ENCODE measurements at regions not wholly inside any gene's neighbourhood (a gene's known extent, or its start where the extent isn't known, plus 50 kb on each side); places are given as distances from the start of the nearest gene placed in this dataset.

- ChIA-PET CTCF (ENCODE audit: low intra/inter-chr PET ratio, low total read pairs) (no interaction called here), POLR2A (no interaction called here)
- TF ChIP-seq NFKBIZ (CRISPR knock-in tag; IDR thresholded peaks at IDR 0.05) (no peak), ZC3H13 (CRISPR knock-in tag; IDR thresholded peaks at IDR 0.05) (no peak)
- TF ChIP-seq, protein P1, sequence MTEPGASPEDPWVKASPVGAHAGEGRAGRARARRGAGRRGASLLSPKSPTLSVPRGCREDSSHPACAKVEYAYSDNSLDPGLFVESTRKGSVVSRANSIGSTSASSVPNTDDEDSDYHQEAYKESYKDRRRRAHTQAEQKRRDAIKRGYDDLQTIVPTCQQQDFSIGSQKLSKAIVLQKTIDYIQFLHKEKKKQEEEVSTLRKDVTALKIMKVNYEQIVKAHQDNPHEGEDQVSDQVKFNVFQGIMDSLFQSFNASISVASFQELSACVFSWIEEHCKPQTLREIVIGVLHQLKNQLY (CRISPR knock-in tag; IDR thresholded peaks at IDR 0.05) = no peak
- Histone ChIP-seq H3K4me2 (ENCODE audit: low read depth, low read length) (no peak overlapping the region), H3K27ac (ENCODE audit: extremely low read length, insufficient read depth, low read length) (no peak overlapping the region), H3K79me2 (ENCODE audit: insufficient read depth, low read length) (no peaks in the 10 kb centered on the region), H3K4me1 (ENCODE audit: insufficient read depth, low read length) (peaks cover 7% of the 10 kb centered on the region), H3K9me3 (ENCODE audit: low read length) (peaks cover 7% of the 10 kb centered on the region; the same call in 1 of the 2 replicates), H3K9ac (ENCODE audit: insufficient read depth, low read depth, low read length) (no peak overlapping the region), H3K27me3 (ENCODE audit: control insufficient read depth in 1 of 2, insufficient read depth in 2 of 2, low read length in 2 of 2) (peaks cover 5 to 17% of the 10 kb centered on the region in 2 experiments; a peak in 4 of 5 replicates), H2AFZ (ENCODE audit: low read length) (no peak overlapping the region), H3K4me3 (replicated peaks in 1 of 3; ENCODE audit: insufficient read depth in 1 of 3, low read depth in 2 of 3, low read length in 3 of 3) (no peak overlapping the region), H4K20me1 (ENCODE audit: insufficient read depth, low read length) (no peaks in the 10 kb centered on the region), H3K36me3 (replicated peaks in 1 of 2; ENCODE audit: control insufficient read depth in 1 of 2, insufficient read depth in 2 of 2, low read length in 2 of 2) (no peaks in the 10 kb centered on the region)
- WGBS (ENCODE audit: low lambda C conversion rate) = 16% methylated on average over 1 of the region's 1 CpG
- BruUV-seq (replicated peaks) = no TSS peak
- ATAC-seq = no peak
- no peak for FAIRE-seq
- no peak for DNase-seq (ENCODE audit: low spot score)
- in situ Hi-C loops (cut with HindIII; ENCODE audit: extremely low pct_ligation_motif_present, low pct_unique_long_range_greater_than_20kb) = loop anchor here (10.0 kb wide), 1 partner anchor 781 kb away; no protein-coding TSS in a partner anchor
- intact Hi-C loops (cut with micrococcal nuclease; ENCODE audit: unreplicated experiment) = no loop called here
These were observed 121.6 kb upstream of the RALGAPA2 start for GRCh38 chr20:20834008-20834407.

- no peak for DNase-seq (ENCODE audit: low spot score)
- WGBS (ENCODE audit: low lambda C conversion rate) = 0% methylated on average over 1 of the region's 1 CpG
- no peaks in the 10 kb centered on the region for H3K36me3 ChIP-seq (replicated peaks in 1 of 2; ENCODE audit: control insufficient read depth in 1 of 2, insufficient read depth in 2 of 2, low read length in 2 of 2)
- peaks cover 2% of the 10 kb centered on the region for H3K4me1 ChIP-seq (ENCODE audit: insufficient read depth, low read length)
- no peaks in the 10 kb centered on the region for H4K20me1 ChIP-seq (ENCODE audit: insufficient read depth, low read length)
- no peak for ATAC-seq
- no peak for FAIRE-seq
- ChIA-PET CTCF (ENCODE audit: low intra/inter-chr PET ratio, low total read pairs) (no interaction called here), POLR2A (no interaction called here)
- no peak overlapping the region for H3K27ac ChIP-seq (ENCODE audit: extremely low read length, insufficient read depth, low read length)
- H3K4me2 ChIP-seq (ENCODE audit: low read depth, low read length) = no peak overlapping the region
- BruUV-seq (replicated peaks) = no TSS peak
- H2AFZ ChIP-seq (ENCODE audit: low read length) = no peak overlapping the region
- peaks cover 7% of the 10 kb centered on the region; the same call in 1 of the 2 replicates for H3K9me3 ChIP-seq (ENCODE audit: low read length)
- peaks cover 5 to 17% of the 10 kb centered on the region in 2 experiments; a peak in 4 of 5 replicates for H3K27me3 ChIP-seq (ENCODE audit: control insufficient read depth in 1 of 2, insufficient read depth in 2 of 2, low read length in 2 of 2)
- H3K79me2 ChIP-seq (ENCODE audit: insufficient read depth, low read length) = no peaks in the 10 kb centered on the region
- no peak overlapping the region for H3K4me3 ChIP-seq (replicated peaks in 1 of 3; ENCODE audit: insufficient read depth in 1 of 3, low read depth in 2 of 3, low read length in 3 of 3)
- in situ Hi-C loops (cut with HindIII; ENCODE audit: extremely low pct_ligation_motif_present, low pct_unique_long_range_greater_than_20kb) = loop anchor here (10.0 kb wide), 1 partner anchor 782 kb away; no protein-coding TSS in a partner anchor
- H3K9ac ChIP-seq (ENCODE audit: insufficient read depth, low read depth, low read length) = no peak overlapping the region
- intact Hi-C loops (cut with micrococcal nuclease; ENCODE audit: unreplicated experiment) = no loop called here
- TF ChIP-seq ZNF674 (CRISPR knock-in tag; IDR thresholded peaks at IDR 0.05; ENCODE audit: low read depth) (no peak), POLR2G (IDR thresholded peaks at IDR 0.05; ENCODE audit: low read depth, low read length) (no peak), CHD2 (IDR thresholded peaks at IDR 0.05; ENCODE audit: low read depth, low read length) (no peak)
These were observed 120.3 kb upstream of the RALGAPA2 start for GRCh38 chr20:20832715-20833114.
